Esophagus muscularis mucosa (tissue), 4 donors: ENCODE measurements at regions not wholly inside any gene's neighbourhood (a gene's known extent, or its start where the extent isn't known, plus 50 kb on each side); places are given as distances from the start of the nearest gene placed in this dataset.

Source experiments
- DNase-seq: peaks from one replicate; pipeline ENCODE4 v3.0.0-alpha.2; 2017; ENCODE audit errors: extremely low spot score
- H3K27ac ChIP-seq, 4 donors: fragments of 200-600 bp; sonication (generic); replicated peaks in 1 of 4; 1 replicate in 3 of 4; 2 replicates in 1 of 4; pipeline ENCODE4 v1.5.1; 2016 to 2019; ENCODE audit warnings: mild to moderate bottlenecking in 1 of 4
- H3K27me3 ChIP-seq, 4 donors: fragments of 200-600 bp; sonication (generic); one replicate each; pipeline versions ENCODE4 v1.5.1 to v1.6.0; 2016 to 2019
- H3K36me3 ChIP-seq, 4 donors: fragments of 200-600 bp; sonication (generic); one replicate each; pipeline ENCODE4 v1.5.1; 2016 to 2019
- H3K4me1 ChIP-seq, 4 donors: fragments of 200-600 bp; sonication (generic); one replicate each; pipeline ENCODE4 v1.5.1; 2016 to 2019
- H3K4me3 ChIP-seq, 4 donors: fragments of 200-600 bp; sonication (generic); 1 replicate in 2 of 4; 2 replicates in 2 of 4; pipeline ENCODE4 v1.5.1; 2016 to 2019; ENCODE audit warnings: mild to moderate bottlenecking in 4 of 4, moderate library complexity in 1 of 4
- H3K9me3 ChIP-seq, 4 donors: fragments of 200-600 bp; sonication (generic); 1 replicate in 3 of 4; 2 replicates in 1 of 4; pipeline ENCODE4 v1.5.1; 2016 to 2019
- EP300 ChIP-seq: sonication (generic); formaldehyde crosslinking; IDR thresholded peaks from one replicate; pipeline ENCODE4 v1.6.1; 2017; ENCODE audit warnings: antibody characterized with exemption
- POLR2A ChIP-seq: fragments of 450-650 bp; IDR thresholded peaks from one replicate; pipeline ENCODE4 v1.6.1; 2017; ENCODE audit warnings: antibody characterized with exemption, moderate library complexity, mild to moderate bottlenecking, low read depth
- POLR2AphosphoS5 ChIP-seq, 2 donors: sonication (generic); formaldehyde crosslinking; IDR thresholded peaks; one replicate each; pipeline ENCODE4 v1.6.1; 2017; ENCODE audit warnings: antibody characterized with exemption in 2 of 2
- WGBS: methylation state at CpG from one replicate; pipeline ENCODE4 v1.1.5; 2018; 5-methylcytosine and 5-hydroxymethylcytosine counted together
- intact Hi-C: fragments of 100-400 bp; cut with DNase I; formaldehyde crosslinking; loops from one replicate; pipeline ENCODE4 v1.15.1; 2023
- TF ChIP-seq, protein P1 (sequence below), 3 experiments: fragments of 200-600 bp in 2 of 3; fragments of 450-650 bp in 1 of 3; sonication (generic) in 2 of 3; IDR thresholded peaks; one replicate each; pipeline ENCODE4 v1.5.1; 2017 to 2019; ENCODE audit warnings: antibody characterized with exemption in 3 of 3, mild to moderate bottlenecking in 2 of 3, moderate library complexity in 1 of 3

- Histone ChIP-seq H3K27me3 (no peaks in the 10 kb centered on the region), H3K9me3 (no peaks in the 10 kb centered on the region), H3K4me3 (no peak overlapping the region), H3K27ac (no peak overlapping the region), H3K36me3 (no peaks in the 10 kb centered on the region), H3K4me1 (peaks cover 3 to 10% (median 7%) of the 10 kb centered on the region in 4 donors)
- DNase-seq = no peak
- intact Hi-C loops = no loop called here
- TF ChIP-seq EP300 = no peak
- no peak for TF ChIP-seq POLR2A
- no peak for TF ChIP-seq POLR2AphosphoS5 (IDR thresholded peaks at IDR 0.05)
- TF ChIP-seq, protein P1, sequence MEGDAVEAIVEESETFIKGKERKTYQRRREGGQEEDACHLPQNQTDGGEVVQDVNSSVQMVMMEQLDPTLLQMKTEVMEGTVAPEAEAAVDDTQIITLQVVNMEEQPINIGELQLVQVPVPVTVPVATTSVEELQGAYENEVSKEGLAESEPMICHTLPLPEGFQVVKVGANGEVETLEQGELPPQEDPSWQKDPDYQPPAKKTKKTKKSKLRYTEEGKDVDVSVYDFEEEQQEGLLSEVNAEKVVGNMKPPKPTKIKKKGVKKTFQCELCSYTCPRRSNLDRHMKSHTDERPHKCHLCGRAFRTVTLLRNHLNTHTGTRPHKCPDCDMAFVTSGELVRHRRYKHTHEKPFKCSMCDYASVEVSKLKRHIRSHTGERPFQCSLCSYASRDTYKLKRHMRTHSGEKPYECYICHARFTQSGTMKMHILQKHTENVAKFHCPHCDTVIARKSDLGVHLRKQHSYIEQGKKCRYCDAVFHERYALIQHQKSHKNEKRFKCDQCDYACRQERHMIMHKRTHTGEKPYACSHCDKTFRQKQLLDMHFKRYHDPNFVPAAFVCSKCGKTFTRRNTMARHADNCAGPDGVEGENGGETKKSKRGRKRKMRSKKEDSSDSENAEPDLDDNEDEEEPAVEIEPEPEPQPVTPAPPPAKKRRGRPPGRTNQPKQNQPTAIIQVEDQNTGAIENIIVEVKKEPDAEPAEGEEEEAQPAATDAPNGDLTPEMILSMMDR (IDR thresholded peaks at IDR 0.05) = no peak
- 7% methylated on average over 2 of the region's 2 CpGs for WGBS
Measured at GRCh38 chr4:154958621-154959358, 177.7 kb downstream of the RBM46 start.

GRCh38 chr4:154959756-154960155, 178.7 kb downstream of the RBM46 start:
- Histone ChIP-seq H3K4me3 (no peak overlapping the region), H3K27ac (no peak overlapping the region), H3K27me3 (no peaks in the 10 kb centered on the region), H3K4me1 (peaks cover 3 to 10% (median 7%) of the 10 kb centered on the region in 4 donors), H3K9me3 (no peaks in the 10 kb centered on the region), H3K36me3 (no peaks in the 10 kb centered on the region)
- TF ChIP-seq POLR2A = no peak
- no peak for TF ChIP-seq POLR2AphosphoS5 (IDR thresholded peaks at IDR 0.05)
- no peak for TF ChIP-seq EP300
- TF ChIP-seq, protein P1 (IDR thresholded peaks at IDR 0.05) = no peak
- no peak for DNase-seq
- intact Hi-C loops = no loop called here
- WGBS = 89% methylated on average over 2 of the region's 2 CpGs

- no peaks in the 10 kb centered on the region for H3K36me3 ChIP-seq
- TF ChIP-seq POLR2A (no peak), POLR2AphosphoS5 (IDR thresholded peaks at IDR 0.05) (no peak)
- no peaks in the 10 kb centered on the region for H3K9me3 ChIP-seq
- H3K4me3 ChIP-seq = no peak overlapping the region
- no peak overlapping the region for H3K27ac ChIP-seq
- H3K4me1 ChIP-seq = peaks cover 3 to 10% (median 7%) of the 10 kb centered on the region in 4 donors
- WGBS = 88% methylated on average over 4 of the region's 4 CpGs
- no peak for DNase-seq
- intact Hi-C loops = no loop called here
- no peaks in the 10 kb centered on the region for H3K27me3 ChIP-seq
Measured at GRCh38 chr4:154960476-154960875, 179.4 kb downstream of the RBM46 start.

- Histone ChIP-seq H3K4me3 (no peak overlapping the region), H3K9me3 (no peaks in the 10 kb centered on the region), H3K27ac (no peak overlapping the region), H3K27me3 (no peaks in the 10 kb centered on the region), H3K36me3 (no peaks in the 10 kb centered on the region), H3K4me1 (peaks cover 3 to 10% (median 7%) of the 10 kb centered on the region in 4 donors)
- 48% methylated on average over 1 of the region's 1 CpG for WGBS
- DNase-seq = no peak
- intact Hi-C loops = no loop called here
- no peak for TF ChIP-seq EP300
- TF ChIP-seq, protein P1 (IDR thresholded peaks at IDR 0.05) = no peak
- TF ChIP-seq POLR2AphosphoS5 (IDR thresholded peaks at IDR 0.05) = no peak
- no peak for TF ChIP-seq POLR2A
Measured at GRCh38 chr4:154961263-154961662, 180.2 kb downstream of the RBM46 start.

GRCh38 chr4:154973244-154974035, 192.4 kb downstream of the RBM46 start:
- DNase-seq = no peak
- H3K36me3 ChIP-seq = no peaks in the 10 kb centered on the region
- TF ChIP-seq EP300 (no peak), POLR2A (no peak)
- TF ChIP-seq, protein P1 (IDR thresholded peaks at IDR 0.05) = no peak
- no peaks in the 10 kb centered on the region for H3K9me3 ChIP-seq
- intact Hi-C loops = no loop called here
- 77% methylated on average over 6 of the region's 6 CpGs for WGBS
- H3K27ac ChIP-seq = no peak overlapping the region
- H3K4me3 ChIP-seq = no peak overlapping the region
- no peaks in the 10 kb centered on the region for H3K27me3 ChIP-seq
- no peaks in the 10 kb centered on the region for H3K4me1 ChIP-seq
